SW480 (cell line): ENCODE measurements at regions not wholly inside any gene's neighbourhood (a gene's known extent, or its start where the extent isn't known, plus 50 kb on each side); places are given as distances from the start of the nearest gene placed in this dataset.

ENCODE experiments used
- DNase-seq: peaks from one replicate; pipeline ENCODE4 v3.0.0-alpha.2; 2016; ENCODE audit warnings: low spot score

- no peak for DNase-seq
Measured at GRCh38 chr4:26020881-26021280, 106.9 kb downstream of the SMIM20 start.

- DNase-seq = no peak
Measured at GRCh38 chr4:26021417-26022345, 107.7 kb downstream of the SMIM20 start.

- peak; percentile 69 for DNase-seq
Measured at GRCh38 chr4:26022346-26023202, 108.6 kb downstream of the SMIM20 start.

- no peak for DNase-seq
Measured at GRCh38 chr4:26023203-26023972, 109.4 kb downstream of the SMIM20 start.

GRCh38 chr4:26024079-26024478 is 110.1 kb downstream of the SMIM20 start:
- DNase-seq = no peak

GRCh38 chr4:26028133-26028792 is 114.2 kb downstream of the SMIM20 start:
- DNase-seq = no peak

GRCh38 chr4:26028793-26029567 is 115.0 kb downstream of the SMIM20 start:
- DNase-seq = no peak

- DNase-seq = no peak
Measured at GRCh38 chr4:26029568-26030131, 115.6 kb downstream of the SMIM20 start.

GRCh38 chr4:26030260-26030667 is 116.2 kb downstream of the SMIM20 start:
- no peak for DNase-seq

- no peak for DNase-seq
Measured at GRCh38 chr4:26030780-26031179, 116.8 kb downstream of the SMIM20 start.

GRCh38 chr4:26031704-26032103 is 117.7 kb downstream of the SMIM20 start:
- no peak for DNase-seq

GRCh38 chr4:26032142-26032541 is 118.1 kb downstream of the SMIM20 start:
- DNase-seq = no peak

- no peak for DNase-seq
Measured at GRCh38 chr4:26032630-26033317, 118.8 kb downstream of the SMIM20 start.

- DNase-seq = no peak
Measured at GRCh38 chr4:26033389-26033788, 119.4 kb downstream of the SMIM20 start.

- DNase-seq = no peak
Measured at GRCh38 chr4:26034849-26035248, 120.8 kb downstream of the SMIM20 start.

- DNase-seq = no peak
Measured at GRCh38 chr4:26035921-26036320, 121.9 kb downstream of the SMIM20 start.

- DNase-seq = no peak
Measured at GRCh38 chr4:26039639-26040359, 125.8 kb downstream of the SMIM20 start.

GRCh38 chr4:26044524-26044923 is 130.5 kb downstream of the SMIM20 start:
- no peak for DNase-seq

GRCh38 chr4:26044983-26045382 is 131.0 kb downstream of the SMIM20 start:
- DNase-seq = no peak
